ENCODE measurements at regions not wholly inside any gene's neighbourhood (a gene's known extent, or its start where the extent isn't known, plus 50 kb on each side); places are given as distances from the start of the nearest gene placed in this dataset.

GRCh38 chr18:22525883-22526282 is 108.2 kb upstream of the CTAGE1 start:
- TF ChIP-seq POLR2A (IDR thresholded peaks at IDR 0.05; ENCODE audit: low read depth, low read length) (no peak), POLR2AphosphoS5 (IDR thresholded peaks at IDR 0.05; ENCODE audit: low read depth, low read length) (no peak), SPI1 (IDR thresholded peaks at IDR 0.05; ENCODE audit: low read depth, low read length) (no peak), TAF1 (IDR thresholded peaks at IDR 0.05; ENCODE audit: low read depth, low read length) (no peak), POU2F2 (IDR thresholded peaks at IDR 0.05; ENCODE audit: low read depth, low read length) (no peak)
